ENCODE measurements at regions not wholly inside any gene's neighbourhood (a gene's known extent, or its start where the extent isn't known, plus 50 kb on each side); places are given as distances from the start of the nearest gene placed in this dataset.

GRCh38 chr9:106288689-106289088, 574.3 kb upstream of the ZNF462 start:
- ChIA-PET CTCF (no interaction called here), POLR2A (ENCODE audit: unreplicated experiment) (no interaction called here)
- Histone ChIP-seq H3K9ac (ENCODE audit: low read length) (no peak overlapping the region), H3K79me2 (ENCODE audit: low read length) (no peaks in the 10 kb centered on the region), H3K4me3 (ENCODE audit: low read length) (no peak overlapping the region), H3K4me2 (ENCODE audit: low read length) (no peak overlapping the region), H4K20me1 (ENCODE audit: low read length) (no peaks in the 10 kb centered on the region), H3F3A (ENCODE audit: low read length, unreplicated experiment) (no peaks in the 10 kb centered on the region), H3K27ac (ENCODE audit: low read length) (no peak overlapping the region), H3K36me3 (ENCODE audit: low read depth, low read length) (no peaks in the 10 kb centered on the region), H2AFZ (ENCODE audit: low read length) (no peak overlapping the region), H3K9me2 (replicated peaks; ENCODE audit: low read length) (no peaks in the 10 kb centered on the region), H3K4me1 (ENCODE audit: insufficient read depth, low read length) (no peaks in the 10 kb centered on the region), H3K27me3 (ENCODE audit: low read length) (no peaks in the 10 kb centered on the region), H3K9me3 (ENCODE audit: low read length) (no peaks in the 10 kb centered on the region)
- DNase-seq: no peak
- no peak for TF ChIP-seq EZH2phosphoT487 (IDR thresholded peaks at IDR 0.05; ENCODE audit: borderline replicate concordance, low read length)
- TF ChIP-seq EZH2 (IDR thresholded peaks at IDR 0.05; ENCODE audit: low read length, unreplicated experiment): no peak
- no peak for TF ChIP-seq CTCF (conservative IDR thresholded peaks at IDR 0.05; ENCODE audit: low read depth, low read length)
- no TSS peak for BruUV-seq (replicated peaks)
- no peak for ATAC-seq
- intact Hi-C loops (cut with micrococcal nuclease): no loop called here

GRCh38 chr9:106291786-106292185, 571.2 kb upstream of the ZNF462 start:
- Histone ChIP-seq H2AFZ (ENCODE audit: low read length) (no peak overlapping the region), H3K9ac (ENCODE audit: low read length) (no peak overlapping the region), H3F3A (ENCODE audit: low read length, unreplicated experiment) (no peaks in the 10 kb centered on the region), H3K4me3 (ENCODE audit: low read length) (no peak overlapping the region), H3K4me2 (ENCODE audit: low read length) (no peak overlapping the region), H4K20me1 (ENCODE audit: low read length) (no peaks in the 10 kb centered on the region), H3K9me2 (replicated peaks; ENCODE audit: low read length) (no peaks in the 10 kb centered on the region), H3K27me3 (ENCODE audit: low read length) (no peaks in the 10 kb centered on the region), H3K27ac (ENCODE audit: low read length) (no peak overlapping the region), H3K36me3 (ENCODE audit: low read depth, low read length) (no peaks in the 10 kb centered on the region), H3K9me3 (ENCODE audit: low read length) (no peaks in the 10 kb centered on the region), H3K79me2 (ENCODE audit: low read length) (no peaks in the 10 kb centered on the region), H3K4me1 (ENCODE audit: insufficient read depth, low read length) (no peaks in the 10 kb centered on the region)
- no peak for DNase-seq
- ATAC-seq: no peak
- intact Hi-C loops (cut with micrococcal nuclease): no loop called here
- TF ChIP-seq EZH2phosphoT487 (IDR thresholded peaks at IDR 0.05; ENCODE audit: borderline replicate concordance, low read length) (no peak), CTCF (conservative IDR thresholded peaks at IDR 0.05; ENCODE audit: low read depth, low read length) (no peak), EZH2 (IDR thresholded peaks at IDR 0.05; ENCODE audit: low read length, unreplicated experiment) (no peak)
- ChIA-PET CTCF (no interaction called here), POLR2A (ENCODE audit: unreplicated experiment) (no interaction called here)
- BruUV-seq (replicated peaks): no TSS peak

GRCh38 chr9:106296426-106296825, 566.5 kb upstream of the ZNF462 start:
- no peak overlapping the region for H3K4me2 ChIP-seq (ENCODE audit: low read length)
- no peaks in the 10 kb centered on the region for H3K27me3 ChIP-seq (ENCODE audit: low read length)
- H2AFZ ChIP-seq (ENCODE audit: low read length): no peak overlapping the region
- H3K4me1 ChIP-seq (ENCODE audit: insufficient read depth, low read length): no peaks in the 10 kb centered on the region
- no TSS peak for BruUV-seq (replicated peaks)
- DNase-seq: no peak
- no peak overlapping the region for H3K9ac ChIP-seq (ENCODE audit: low read length)
- H3K4me3 ChIP-seq (ENCODE audit: low read length): no peak overlapping the region
- ChIA-PET POLR2A (ENCODE audit: unreplicated experiment) (no interaction called here), CTCF (no interaction called here)
- no peaks in the 10 kb centered on the region for H3K79me2 ChIP-seq (ENCODE audit: low read length)
- H3K9me3 ChIP-seq (ENCODE audit: low read length): no peaks in the 10 kb centered on the region
- no peak for ATAC-seq
- TF ChIP-seq EZH2 (IDR thresholded peaks at IDR 0.05; ENCODE audit: low read length, unreplicated experiment) (no peak), EZH2phosphoT487 (IDR thresholded peaks at IDR 0.05; ENCODE audit: borderline replicate concordance, low read length) (no peak), CTCF (conservative IDR thresholded peaks at IDR 0.05; ENCODE audit: low read depth, low read length) (no peak)
- H3K36me3 ChIP-seq (ENCODE audit: low read depth, low read length): no peaks in the 10 kb centered on the region
- H4K20me1 ChIP-seq (ENCODE audit: low read length): no peaks in the 10 kb centered on the region
- intact Hi-C loops (cut with micrococcal nuclease): no loop called here
- no peaks in the 10 kb centered on the region for H3F3A ChIP-seq (ENCODE audit: low read length, unreplicated experiment)
- no peak overlapping the region for H3K27ac ChIP-seq (ENCODE audit: low read length)
- no peaks in the 10 kb centered on the region for H3K9me2 ChIP-seq (replicated peaks; ENCODE audit: low read length)
